OCI-M1 (cell line): ENCODE measurements at regions not wholly inside any gene's neighbourhood (a gene's known extent, or its start where the extent isn't known, plus 50 kb on each side); places are given as distances from the start of the nearest gene placed in this dataset.

Experiments used
- DNase-seq: peaks from one replicate; lab custom pipeline; 2025; lab: John Stamatoyannopoulos, UW

DNA sequence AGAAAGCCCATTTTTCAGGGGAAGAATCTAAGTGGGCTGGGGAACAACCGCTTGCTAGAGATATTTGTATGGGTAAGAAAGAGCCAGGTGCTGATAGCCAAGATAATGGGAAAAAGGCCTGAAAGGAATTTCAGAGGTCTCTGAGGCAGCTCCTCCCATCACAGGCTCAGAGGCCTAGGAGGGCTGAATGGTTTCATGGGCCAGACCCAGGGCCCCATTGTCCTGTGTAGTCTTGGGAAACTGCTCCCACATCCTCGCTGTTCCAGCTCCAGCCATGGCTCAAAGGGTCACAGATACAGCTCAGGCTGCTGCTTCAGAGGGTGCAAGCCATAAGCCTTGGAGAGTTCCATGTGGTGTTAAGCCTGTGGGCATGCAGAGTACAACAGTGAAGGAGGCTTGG lies 73.2 kb upstream of the ARHGAP20 start:
- no peak for DNase-seq

DNA sequence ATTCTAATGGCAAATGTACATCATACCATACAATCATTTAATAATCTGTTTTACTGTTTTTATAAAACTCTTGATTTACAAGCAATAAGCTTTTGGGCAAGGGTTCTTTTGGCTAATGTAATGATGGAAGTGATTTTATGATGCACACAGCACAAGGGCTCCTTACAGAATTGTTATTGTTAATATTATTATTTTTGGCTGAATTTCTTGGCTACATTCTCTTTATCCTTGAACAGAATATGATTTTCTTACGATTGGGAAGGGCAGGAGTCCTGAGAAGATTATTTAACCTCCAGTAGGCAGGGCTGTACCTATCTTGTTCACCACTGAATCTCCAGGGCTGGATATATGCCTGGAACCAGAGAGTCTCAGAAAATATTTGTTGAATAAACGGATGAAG lies 70.4 kb upstream of the ARHGAP20 start:
- no peak for DNase-seq

DNA sequence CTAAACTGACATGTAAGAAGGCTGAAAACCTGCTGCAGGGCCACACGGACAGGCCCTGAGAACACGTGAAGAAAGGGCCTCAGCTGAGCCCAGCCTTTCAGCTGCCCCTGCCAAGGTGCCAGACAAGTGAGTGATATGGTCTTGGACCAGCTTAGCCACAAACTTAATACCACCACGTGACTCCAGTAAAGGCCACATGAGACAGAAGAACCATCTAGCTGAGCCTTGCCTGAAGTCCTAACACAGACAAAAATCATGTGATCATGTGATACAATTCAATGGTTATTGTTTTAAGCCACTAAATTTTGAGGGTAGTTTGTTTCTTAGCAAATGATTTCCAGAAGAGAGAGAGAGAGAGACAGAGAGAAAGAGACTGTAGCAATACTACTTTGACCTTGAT lies 66.9 kb upstream of the ARHGAP20 start:
- DNase-seq, result no peak

DNA sequence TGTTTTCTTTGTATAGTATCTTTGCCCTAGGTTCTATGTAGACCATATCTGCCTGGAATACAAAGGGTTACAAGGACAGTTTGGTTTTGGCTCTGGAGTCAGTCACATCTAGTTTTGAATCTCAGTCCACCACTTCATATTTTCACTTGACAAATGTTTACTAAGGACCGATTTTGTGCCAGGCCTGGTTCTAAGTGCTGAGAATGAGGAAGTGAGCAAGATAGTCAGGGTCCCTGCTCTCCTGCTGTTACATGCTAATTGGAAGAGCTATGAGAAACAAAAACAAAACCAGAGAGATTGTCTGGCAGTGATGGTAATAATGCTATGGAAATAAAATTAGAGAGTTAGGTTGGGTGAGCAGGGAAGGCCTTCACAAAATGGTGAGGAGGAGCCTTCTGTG lies 66.1 kb upstream of the ARHGAP20 start:
- peak; percentile 74 for DNase-seq

GRCh38 chr11:110777775-110778174 lies 65.5 kb upstream of the ARHGAP20 start:
- peak; percentile 85 for DNase-seq

DNA sequence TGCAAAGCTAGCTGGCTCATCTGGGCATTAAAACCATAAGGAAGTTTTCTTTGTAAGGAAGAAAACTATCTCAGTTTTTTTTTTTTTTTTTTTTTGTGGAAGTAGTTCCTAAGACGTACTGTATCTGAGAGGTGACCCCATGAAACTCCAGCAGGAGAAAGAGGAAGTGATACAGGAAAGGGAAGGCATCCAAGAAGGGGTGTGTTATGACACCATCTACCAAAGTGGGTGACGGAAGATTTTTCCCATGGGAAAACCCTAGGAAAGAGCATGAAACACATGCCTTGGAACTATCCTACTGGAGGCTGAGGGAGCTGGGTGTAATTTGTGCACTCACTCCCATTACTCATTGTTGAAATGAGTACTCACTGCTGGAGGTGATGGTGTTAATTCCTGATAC lies 63.8 kb upstream of the ARHGAP20 start:
- no peak for DNase-seq

DNA sequence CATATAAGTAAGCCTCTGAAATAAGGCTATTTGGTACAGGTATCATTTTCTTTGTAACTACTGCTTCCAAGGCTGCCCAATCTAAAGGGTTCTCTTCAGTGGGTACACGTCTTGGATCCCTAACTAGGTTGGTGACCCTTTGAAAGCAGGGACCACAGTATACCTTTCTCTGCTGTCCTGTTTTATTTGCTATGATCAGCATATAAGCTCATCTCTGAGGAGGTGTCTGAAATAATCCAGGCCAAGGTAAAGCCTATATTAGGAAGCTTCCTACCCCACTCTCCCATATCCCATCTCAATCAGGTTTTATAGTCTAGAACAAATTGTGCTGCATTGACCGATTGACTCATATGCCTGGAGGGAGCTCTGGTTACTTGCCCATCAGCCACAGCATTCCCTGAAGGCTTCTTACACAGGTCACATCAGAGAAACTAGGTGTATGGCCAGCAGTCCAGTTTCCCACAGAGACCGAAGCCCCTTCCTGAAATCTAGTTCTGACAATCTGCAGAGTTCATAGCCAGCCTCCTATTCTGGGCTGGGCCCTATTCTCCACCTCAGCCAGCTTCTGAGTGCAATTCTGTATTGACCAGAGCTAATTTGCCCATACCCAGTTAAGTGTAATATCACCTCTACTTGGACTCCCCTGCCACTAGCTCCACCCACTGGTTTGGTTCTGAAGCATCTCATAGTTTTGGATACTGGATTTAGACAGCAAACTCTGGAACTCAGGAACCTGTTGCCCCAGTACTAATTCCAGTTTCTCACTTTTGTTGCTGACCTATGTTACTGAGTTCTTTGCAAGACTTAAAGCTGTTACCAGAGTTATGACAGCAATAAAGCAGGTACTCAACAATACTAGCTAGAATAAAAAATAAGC lies 62.1 kb upstream of the ARHGAP20 start:
- DNase-seq, result no peak

DNA sequence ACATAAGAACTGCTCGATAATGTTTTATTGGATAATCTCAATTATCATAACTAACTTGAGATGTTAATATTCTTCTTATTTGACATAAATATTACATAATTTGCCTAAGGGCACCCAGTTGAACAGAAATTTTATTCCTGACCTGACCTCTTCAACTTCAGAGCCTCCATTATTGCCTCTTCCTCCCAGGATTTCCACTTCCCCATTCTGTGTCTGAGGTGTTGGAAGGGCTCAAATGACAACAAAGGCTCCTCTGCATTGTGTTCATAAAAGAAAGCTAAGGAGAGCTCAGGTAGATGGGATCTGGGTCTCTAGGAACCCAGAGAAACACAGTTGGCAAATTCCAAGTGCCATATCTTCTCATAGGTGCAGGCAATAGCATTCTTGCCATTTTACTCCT lies 61.2 kb upstream of the ARHGAP20 start:
- DNase-seq, result peak; percentile 29

DNA sequence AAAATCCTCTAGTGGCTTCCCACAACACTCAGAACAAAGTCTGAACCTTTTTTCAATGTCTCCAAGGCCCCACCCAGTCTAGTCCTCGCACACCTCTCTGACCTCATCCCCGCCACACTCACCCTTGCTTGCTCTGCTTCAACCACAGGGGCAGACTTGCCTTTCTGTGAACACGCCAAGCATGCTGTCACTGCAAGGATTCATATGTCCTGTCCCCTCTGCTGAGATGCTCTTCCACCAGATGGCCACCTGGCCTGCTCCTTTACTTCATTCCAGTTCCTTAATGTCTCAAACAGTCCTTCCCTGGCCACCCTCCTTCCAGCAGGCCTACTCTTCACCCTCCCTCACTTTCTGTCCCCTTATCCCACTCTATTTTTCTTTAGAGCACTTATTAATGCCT lies 60.6 kb upstream of the ARHGAP20 start:
- no peak for DNase-seq

DNA sequence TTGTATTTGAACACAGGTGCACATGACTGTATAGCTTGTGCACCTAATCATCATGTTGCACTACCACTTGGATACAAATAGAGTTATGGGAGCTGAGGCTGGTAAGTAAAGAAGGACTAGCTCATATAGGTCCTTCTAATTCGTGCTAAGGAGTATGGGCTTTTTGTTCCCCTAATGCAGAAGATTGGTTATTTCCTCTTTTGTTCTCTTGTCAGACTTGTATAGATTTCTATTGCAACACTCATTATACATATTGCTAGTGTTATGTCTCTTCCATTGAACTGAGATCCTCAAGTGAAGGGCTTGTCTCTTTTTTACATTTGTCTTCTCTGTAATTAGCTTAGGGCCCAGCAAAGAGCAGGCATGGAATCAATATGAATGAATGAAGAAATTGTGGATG lies 54.1 kb upstream of the ARHGAP20 start:
- DNase-seq, result peak; percentile 38

GRCh38 chr11:110764485-110764884 lies 52.2 kb upstream of the ARHGAP20 start:
- peak; percentile 14 for DNase-seq

DNA sequence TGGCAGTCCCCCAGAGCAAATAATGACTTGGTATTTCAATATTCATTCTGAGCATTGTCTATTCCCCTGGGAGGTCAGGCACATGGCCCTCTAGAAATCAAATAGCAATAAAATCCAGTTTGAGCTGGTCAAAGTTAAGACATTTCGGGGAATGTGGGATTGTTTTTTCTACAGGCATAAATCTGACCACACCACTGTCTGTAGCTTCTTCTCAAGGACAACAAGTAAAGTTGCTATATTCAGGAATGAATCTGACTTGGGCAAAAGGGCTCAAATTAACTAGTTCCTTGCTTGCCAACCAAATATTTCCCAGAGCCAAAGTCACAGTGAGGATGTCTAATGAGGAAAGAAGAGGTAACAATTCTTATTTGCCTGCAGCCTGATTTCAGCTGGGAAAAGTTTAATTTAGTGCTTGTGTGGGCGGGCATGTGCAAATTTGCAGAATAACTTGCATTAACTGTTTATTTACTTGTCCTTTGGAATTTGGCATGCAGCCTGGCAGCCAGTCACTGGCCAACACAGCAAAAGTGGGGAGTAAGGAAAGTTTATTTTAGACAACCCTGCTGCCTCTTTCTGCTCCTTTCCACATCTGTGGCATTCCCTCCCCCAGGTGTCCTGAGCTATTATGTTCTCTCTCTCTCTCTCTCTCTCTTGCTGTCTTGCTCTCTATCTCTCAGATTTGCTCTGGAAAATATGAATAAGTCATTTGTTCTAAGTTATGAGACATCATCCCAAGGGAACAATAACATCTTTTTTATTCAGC lies 51.2 kb upstream of the ARHGAP20 start:
- no peak for DNase-seq

- DNase-seq, result no peak
Observed at GRCh38 chr11:110762590-110762989, 50.4 kb upstream of the ARHGAP20 start.
